ENCODE measurements at regions not wholly inside any gene's neighbourhood (a gene's known extent, or its start where the extent isn't known, plus 50 kb on each side); places are given as distances from the start of the nearest gene placed in this dataset.

DNA sequence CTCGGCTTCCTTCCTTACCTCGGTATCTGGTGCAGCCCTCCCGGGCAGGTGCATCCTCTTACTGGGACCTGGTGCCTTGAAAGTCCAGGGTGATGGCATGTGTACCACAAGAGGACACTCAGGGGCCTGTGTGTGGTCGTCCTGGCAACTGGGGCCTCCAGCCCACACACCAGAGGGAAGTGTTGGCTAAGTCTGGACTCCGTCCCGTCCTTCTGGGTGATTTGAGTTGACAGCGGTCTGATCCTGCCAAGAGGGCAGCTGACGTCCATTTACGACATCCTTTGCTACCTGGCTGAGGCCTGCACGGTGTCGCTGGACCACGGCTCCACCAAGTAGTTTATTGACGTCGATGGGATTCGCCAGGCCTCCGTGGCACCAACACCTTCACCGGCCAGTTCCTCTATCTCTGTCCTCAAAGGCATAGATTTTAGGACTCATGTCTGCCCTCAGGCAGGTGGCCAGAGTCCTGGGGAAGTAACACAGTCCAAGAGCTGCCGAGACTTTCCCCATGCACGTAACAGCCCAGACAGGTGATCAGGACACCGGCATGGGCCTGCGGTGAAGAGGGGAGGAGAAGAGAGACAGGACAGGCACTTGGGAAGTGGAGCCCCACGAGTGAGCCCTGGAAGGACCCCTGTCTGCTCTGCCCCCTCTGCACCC lies 186.0 kb upstream of the HDAC4 start:
- DNase-seq (ENCODE audit: low read depth) = no peak

DNA sequence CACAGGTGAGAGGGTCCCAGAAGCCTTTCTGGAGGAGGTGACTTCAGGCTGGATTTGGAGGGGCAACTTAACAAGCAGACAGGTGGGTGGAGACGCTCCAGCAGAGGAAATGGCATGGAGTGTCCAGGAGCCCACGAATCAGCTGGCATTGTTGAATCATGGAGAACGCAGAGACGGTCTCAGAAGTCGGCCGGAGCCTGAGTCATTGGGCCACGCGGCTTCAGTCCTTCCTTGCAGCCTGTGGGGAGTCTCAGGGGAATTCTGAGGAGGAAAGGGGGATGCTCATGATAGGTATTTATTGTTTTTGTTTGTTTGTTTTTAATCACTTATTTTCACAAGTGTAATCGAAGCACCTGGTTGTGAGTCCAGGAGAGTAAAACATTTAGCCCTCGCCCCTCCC lies 184.6 kb upstream of the HDAC4 start:
- no peak for DNase-seq (ENCODE audit: low read depth)

DNA sequence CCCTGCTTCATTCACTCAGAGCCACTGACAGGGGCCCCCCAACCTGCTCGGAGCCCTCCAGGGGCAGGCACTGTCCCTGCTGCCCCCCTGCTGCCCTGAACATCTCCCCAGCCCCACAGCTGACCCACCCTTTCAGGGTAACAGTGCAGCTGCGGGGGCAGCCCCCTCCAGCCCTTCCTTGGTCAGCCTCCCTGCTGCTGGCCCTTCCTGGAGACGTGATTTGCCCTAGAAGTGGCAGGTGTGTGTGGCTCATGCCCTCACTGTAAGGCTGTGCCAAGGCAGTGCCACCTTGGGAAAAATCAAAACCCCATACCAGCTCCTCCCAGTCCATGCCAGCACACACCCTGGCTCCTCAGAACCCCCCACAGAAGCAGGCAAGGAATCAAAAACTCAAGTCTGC lies 184.2 kb upstream of the HDAC4 start:
- no peak for DNase-seq (ENCODE audit: low read depth)

DNA sequence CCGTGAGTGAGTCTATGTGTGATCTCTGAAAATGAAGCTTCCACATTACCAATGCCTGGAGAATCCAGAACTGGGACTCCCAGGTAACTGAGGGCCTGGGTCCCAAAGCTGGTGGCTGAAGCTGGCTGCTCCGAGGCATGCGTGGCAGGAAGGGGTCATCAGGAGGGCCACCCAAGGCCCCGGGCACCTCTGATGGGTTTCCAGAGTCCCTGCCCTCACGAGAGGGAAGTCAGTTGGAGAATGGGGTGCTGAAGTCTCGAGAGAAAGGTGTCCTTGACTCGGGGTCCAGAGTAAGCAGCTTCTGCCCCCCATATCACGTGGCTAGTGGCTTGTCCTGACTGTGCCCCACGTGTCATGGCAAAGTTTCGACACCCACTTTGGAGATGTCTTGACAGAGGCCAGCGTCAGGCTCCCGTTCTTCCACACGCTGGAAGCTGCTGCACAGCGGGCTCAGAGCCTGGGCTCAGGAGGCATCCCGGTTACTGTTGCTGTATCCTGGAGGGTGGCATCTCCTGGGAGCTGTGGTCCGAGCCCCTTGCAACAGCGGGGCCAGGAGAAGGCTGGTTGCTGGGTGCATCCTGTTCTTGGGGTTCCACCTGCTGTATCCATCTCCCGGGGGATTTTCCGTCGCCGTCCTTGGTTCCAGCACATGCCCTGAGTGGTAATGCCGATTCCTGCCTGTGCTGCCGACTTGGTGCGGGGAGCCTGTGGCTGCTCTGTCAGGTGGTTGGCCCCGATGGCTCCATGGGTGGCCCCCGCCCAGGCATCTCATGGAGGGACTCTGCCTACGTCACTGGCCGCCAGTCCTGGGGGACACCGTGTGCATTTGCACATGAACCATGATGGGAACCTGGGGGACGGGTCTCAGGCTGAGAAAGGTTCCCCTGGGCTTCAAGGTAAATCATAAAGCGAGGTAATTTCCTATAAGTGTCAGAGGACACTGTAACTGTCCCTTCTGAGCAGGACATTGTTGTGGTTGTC lies 183.3 kb upstream of the HDAC4 start:
- DNase-seq (ENCODE audit: low read depth) = no peak

DNA sequence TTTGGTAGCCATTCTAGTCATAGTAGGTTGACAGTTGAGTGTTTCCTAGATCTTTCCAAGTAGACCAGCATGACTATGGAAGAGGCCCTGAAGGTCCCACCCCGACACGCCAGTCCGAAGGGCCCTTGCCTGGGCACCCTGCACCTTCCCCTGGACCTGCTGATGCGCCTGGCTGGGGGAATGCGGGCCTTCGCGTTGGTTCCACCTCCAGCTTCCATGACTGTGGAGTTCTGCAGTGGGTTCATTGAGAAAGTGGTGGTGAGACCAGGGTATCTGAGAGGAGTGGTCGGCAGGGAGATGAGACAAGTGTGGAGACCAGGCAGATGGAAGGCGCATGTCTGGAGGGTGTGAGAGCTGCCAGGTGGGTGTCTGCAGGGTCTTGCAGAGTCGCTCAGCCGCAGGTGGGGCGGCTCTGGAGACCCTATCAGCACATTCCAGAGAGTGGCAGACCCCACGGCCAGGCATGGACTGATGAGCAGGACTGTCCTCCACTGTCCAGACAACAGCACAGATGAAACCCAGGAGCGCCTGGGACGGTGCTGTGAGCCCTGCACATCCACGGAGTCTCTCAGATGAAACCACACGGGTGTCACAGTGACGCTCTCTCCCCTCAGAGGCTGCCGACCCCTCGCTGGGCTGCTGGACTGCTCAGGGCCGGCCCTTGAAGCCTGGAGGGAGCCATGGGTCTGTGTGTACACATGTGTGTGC lies 182.5 kb upstream of the HDAC4 start:
- no peak for DNase-seq (ENCODE audit: low read depth)

DNA sequence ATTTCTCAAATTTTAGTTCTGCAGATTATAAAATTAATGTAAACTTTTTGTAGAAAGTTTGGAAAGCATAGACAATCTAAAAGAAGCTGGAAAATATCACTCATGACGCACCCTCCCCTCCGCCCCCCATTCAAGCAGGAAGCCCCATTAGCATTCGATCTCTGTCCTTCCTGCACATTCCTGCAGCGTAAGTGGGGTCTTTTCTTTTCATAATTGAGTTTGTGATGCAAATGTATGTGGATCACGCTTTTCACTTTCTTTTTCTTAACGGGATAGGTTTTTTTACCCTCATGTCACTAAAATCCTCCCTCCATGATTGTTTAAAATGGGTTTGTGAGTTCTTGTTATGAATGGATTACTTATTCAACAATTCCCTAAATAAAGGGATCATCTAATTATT lies 181.7 kb upstream of the HDAC4 start:
- DNase-seq (ENCODE audit: low read depth) = no peak

GRCh38 chr2:239581352-239581901 lies 180.6 kb upstream of the HDAC4 start:
- DNase-seq (ENCODE audit: low read depth) = no peak

DNA sequence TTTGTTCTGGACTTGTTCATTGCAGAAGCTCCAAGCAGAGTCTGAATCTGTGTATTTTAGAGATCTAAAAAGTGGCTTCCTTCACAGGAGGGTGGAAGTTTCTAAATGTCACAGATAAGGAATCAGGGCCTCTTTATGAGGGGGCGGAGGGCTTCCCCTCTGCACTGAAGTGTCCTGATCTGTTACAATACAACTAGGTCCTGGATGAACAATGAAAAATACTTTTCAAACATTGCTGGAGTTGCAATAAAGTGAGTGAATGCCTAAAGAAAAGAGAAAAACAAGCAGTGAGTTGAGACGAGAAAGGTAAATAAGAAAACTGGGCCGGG lies 179.3 kb upstream of the HDAC4 start:
- no peak for DNase-seq (ENCODE audit: low read depth)

DNA sequence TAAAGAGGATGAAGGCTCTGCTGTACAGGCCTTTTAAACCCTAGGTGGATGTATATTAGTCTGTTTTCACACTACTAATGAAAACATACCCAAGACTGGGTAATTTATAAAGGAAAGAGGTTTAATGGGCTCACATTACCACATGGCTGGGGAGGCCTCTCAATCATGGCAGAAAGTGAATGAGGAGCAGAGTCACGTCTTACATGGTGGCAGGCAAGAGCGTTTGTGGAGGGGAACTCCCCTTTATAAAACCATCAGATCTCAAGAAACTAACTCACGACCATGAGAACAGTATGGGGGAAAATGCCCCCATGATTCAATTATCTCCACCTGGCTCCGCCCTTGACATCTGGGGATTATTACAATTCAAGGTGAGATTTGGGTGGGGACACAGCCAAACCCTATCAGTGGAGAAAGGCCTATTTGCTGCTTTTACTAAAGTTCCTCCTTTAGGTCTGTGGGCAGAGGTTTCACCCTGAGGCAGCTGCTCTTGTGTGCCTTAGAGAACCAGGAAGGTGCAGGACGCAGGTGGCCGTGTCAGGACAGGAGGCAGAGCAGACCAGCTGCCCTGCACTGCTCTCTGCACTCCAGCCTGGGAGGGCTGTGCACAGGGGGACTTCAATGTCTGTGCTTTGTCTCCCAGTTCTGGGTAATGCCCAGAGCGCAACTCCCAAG lies 178.8 kb upstream of the HDAC4 start:
- DNase-seq (ENCODE audit: low read depth) = no peak

DNA sequence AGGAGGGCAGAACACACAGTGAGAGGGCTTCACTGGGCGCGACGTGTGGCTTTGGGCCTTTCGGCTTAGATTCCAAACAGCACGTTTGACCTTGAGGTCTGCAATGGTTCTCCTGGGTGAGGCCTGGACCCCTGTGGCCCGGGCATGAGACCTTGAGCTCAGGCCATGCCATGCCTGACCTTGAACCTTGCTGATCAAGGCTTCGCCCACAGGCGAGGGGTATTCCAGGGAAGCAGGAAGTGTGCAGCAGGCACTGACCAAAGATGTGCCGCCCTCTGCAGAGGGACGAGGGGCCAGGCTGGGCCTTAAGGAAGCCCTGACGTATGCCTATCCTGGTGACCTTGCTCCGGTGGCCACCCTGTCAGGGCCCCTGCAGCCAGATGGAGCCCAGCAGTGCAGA lies 178.3 kb upstream of the HDAC4 start:
- no peak for DNase-seq (ENCODE audit: low read depth)

DNA sequence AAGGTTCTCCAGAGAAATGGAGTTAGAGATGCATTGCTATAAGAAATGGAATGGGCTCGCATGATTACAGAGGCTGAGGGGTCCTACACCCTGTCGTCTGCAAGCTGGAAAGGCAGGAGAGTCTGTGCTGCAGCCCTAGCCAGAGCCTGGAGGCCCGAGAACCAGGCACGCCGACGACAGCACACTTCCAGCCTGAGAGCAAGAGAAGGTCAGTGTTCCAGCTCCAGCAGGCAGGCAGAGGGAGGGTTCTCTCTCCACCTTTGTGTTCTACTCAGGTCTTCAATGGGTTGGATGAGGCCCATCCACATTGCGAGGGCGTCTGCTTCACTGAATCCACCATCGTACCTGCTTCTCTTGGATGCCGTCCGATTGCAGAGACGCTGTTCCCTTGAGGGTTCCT lies 177.6 kb upstream of the HDAC4 start:
- no peak for DNase-seq (ENCODE audit: low read depth)

DNA sequence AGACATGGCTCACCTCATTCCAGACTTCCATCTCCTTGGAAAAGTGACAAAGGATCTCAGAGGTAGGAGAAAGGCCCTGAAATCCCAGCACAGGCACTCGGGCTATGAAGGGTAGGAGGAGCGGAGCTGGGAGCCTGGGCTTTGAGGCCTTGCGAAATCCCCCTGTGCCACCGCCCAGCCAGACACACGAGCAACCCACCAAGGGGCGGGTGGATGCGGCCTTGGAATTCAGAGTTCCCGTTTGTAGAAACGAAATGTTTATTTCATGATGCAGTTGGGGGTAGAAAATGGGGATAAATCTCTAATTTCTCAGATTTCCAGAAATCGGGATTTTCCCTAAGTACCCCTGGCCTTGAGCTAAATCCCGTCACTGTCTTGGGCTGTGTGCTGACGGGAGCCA lies 177.1 kb upstream of the HDAC4 start:
- no peak for DNase-seq (ENCODE audit: low read depth)

- DNase-seq (ENCODE audit: low read depth) = no peak
These were observed 176.2 kb upstream of the HDAC4 start for GRCh38 chr2:239576784-239577685.

- DNase-seq (ENCODE audit: low read depth) = no peak
These were observed 175.2 kb upstream of the HDAC4 start for GRCh38 chr2:239575931-239576445.

DNA sequence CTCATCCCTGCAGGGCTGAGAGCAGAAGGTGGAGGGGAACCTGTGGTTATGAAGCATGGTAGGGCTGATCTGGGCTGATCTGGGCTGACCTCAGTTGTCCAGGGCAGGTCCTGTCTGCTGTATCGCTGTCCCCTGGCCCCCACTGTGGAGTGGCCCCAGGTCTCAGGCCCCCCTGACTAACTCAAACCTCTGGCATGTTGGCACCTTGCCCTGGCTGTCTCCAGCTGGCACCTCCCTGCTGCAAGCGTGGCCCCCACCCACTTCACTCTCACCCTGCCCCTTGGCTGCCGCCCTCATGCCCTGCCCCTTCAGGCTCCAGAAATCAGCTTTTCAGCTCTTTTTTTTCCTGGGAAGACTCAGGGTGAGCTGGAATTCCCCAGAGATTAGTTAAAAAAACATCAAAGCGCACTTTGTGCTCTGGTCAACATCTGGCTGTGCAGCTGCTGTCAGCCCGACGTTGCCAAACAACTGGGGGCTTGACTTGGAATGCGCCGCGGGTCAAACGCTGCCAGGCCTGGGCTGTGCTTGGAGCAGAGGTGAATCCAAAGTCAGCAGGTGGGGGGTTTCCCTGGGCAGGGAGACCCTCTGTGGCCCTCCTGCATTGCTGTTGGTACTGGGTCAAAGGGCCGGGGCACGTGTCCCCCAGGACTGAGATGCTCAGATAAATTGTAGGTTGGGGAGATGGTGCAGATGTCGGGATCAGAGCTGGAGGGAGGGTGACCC lies 173.8 kb upstream of the HDAC4 start:
- DNase-seq (ENCODE audit: low read depth) = no peak

DNA sequence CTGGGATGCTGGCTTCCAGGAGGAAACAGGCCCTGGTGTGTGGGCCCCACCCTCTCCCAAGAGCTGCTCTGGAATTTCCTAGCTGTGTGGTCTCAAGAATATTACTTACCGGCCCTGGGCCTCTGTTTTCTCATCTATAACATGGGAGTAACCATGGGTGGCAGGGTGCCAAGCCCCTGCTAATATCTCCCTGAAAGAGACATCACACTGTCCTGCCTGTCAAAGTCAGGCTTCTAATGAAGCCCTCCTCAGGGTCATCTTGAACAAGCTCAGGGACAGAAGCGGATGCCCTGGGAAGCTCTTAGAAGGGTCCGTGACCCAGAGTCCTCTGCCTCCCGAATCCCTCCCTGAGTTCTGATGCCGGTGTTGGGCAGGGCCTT lies 173.2 kb upstream of the HDAC4 start:
- no peak for DNase-seq (ENCODE audit: low read depth)

DNA sequence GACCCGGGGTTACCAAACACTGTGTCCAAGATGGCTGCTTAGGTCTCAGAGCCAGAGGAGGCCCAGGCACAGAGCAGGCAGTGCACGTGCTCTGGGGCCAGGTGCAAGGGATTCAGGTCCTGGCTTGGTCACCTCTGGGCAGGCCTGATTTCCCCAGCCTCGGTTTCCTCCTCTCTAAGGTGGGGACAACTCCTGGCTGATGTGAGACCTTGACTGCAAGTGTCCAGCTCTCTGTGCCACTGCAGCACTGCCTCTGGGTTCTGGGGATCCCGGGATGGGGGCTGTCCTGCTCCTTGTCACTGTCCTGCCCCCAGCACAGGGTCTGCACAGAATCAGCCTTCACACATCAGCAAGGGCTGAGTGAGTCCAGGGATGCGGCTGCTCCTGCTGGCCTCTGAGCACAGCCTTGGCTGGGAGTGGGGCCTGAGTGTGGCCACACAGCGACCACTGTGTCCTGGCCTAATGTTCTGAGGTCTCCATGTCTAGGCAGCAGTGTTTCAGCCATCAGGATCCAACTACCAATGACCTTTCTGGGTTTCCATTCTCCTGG lies 170.2 kb upstream of the HDAC4 start:
- no peak for DNase-seq (ENCODE audit: low read depth)

- no peak for DNase-seq (ENCODE audit: low read depth)
These were observed 169.6 kb upstream of the HDAC4 start for GRCh38 chr2:239570216-239570925.

DNA sequence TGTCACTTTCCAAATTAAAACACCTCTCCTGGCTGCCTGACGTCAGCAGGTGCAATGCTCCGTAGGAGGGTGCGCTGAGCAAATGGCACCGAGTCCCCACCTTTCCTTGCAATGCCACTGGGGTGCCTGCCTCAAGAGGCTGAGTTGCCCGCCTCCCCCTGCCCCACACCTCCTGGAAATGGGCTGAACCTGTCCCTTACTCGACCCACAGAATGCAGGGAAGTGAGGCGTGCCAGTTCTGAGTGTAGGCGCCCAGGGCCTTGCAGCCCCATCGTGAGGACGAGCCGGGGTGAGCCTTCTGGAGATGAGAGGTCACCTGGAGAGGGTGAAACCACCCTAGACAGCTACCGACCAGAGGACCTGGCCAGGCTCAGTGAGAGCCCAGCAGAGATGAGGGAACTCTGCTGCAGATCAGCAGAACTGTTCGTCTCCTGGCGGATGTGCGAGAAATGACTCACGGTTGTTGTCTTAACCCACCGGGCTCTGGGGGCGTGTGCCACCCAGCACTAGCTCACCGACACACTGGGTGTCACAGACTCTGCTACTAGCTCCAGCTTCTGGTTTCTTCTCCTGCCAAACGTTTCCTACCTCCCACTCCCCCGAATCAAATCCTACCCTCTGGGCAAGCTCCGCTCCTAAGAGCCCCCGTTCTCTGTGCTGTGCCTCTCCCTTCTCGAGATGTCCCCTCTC lies 168.7 kb upstream of the HDAC4 start:
- DNase-seq (ENCODE audit: low read depth) = no peak
